Limb (tissue), 2 donors: ENCODE measurements at regions not wholly inside any gene's neighbourhood (a gene's known extent, or its start where the extent isn't known, plus 50 kb on each side); places are given as distances from the start of the nearest gene placed in this dataset.
"Not testable (repeated sequence)": the region's sequence is repeated elsewhere in the genome, so short reads cannot be mapped to it uniquely, and the experiment has no call there.

Experiments
- DNase-seq, 2 donors: peaks; one replicate each; pipeline ENCODE4 v3.0.0-alpha.2; 2016; ENCODE audit errors: extremely low spot score in 2 of 2

- no peak for DNase-seq
These were observed 609.4 kb upstream of the HS3ST5 start for GRCh38 chr6:114952229-114952628.

- no peak for DNase-seq
These were observed 602.6 kb upstream of the HS3ST5 start for GRCh38 chr6:114945392-114945791.

GRCh38 chr6:114941078-114941477 is 598.3 kb upstream of the HS3ST5 start:
- DNase-seq: no peak

GRCh38 chr6:114940181-114940580 is 597.4 kb upstream of the HS3ST5 start:
- DNase-seq: no peak

- DNase-seq: no peak
These were observed 596.8 kb upstream of the HS3ST5 start for GRCh38 chr6:114939630-114940029.

GRCh38 chr6:114936080-114936479 is 593.3 kb upstream of the HS3ST5 start:
- no peak for DNase-seq

GRCh38 chr6:114934079-114934478 is 591.3 kb upstream of the HS3ST5 start:
- DNase-seq: no peak

GRCh38 chr6:114928731-114929130 is 585.9 kb upstream of the HS3ST5 start:
- not testable (repeated sequence) for DNase-seq

- DNase-seq: no peak
These were observed 563.3 kb upstream of the HS3ST5 start for GRCh38 chr6:114906096-114906495.

- DNase-seq: no peak
These were observed 554.7 kb upstream of the HS3ST5 start for GRCh38 chr6:114897536-114897935.

GRCh38 chr6:114892211-114892610 is 549.4 kb upstream of the HS3ST5 start:
- no peak for DNase-seq

GRCh38 chr6:114888241-114888640 is 545.4 kb upstream of the HS3ST5 start:
- no peak for DNase-seq

- DNase-seq: no peak
These were observed 544.0 kb upstream of the HS3ST5 start for GRCh38 chr6:114886670-114887436.

- DNase-seq: no peak
These were observed 536.9 kb upstream of the HS3ST5 start for GRCh38 chr6:114879693-114880092.

GRCh38 chr6:114878091-114878490 is 535.3 kb upstream of the HS3ST5 start:
- DNase-seq: no peak

GRCh38 chr6:114874410-114874809 is 531.6 kb upstream of the HS3ST5 start:
- no peak for DNase-seq

GRCh38 chr6:114865506-114865905 is 522.7 kb upstream of the HS3ST5 start:
- not testable (repeated sequence) for DNase-seq

- DNase-seq: no peak
These were observed 520.8 kb upstream of the HS3ST5 start for GRCh38 chr6:114863610-114864009.

GRCh38 chr6:114862819-114863218 is 520.0 kb upstream of the HS3ST5 start:
- no peak for DNase-seq

- no peak for DNase-seq
These were observed 519.2 kb upstream of the HS3ST5 start for GRCh38 chr6:114862064-114862463.

- no peak for DNase-seq
These were observed 501.5 kb upstream of the HS3ST5 start for GRCh38 chr6:114844359-114844758.

GRCh38 chr6:114839019-114839418 is 496.2 kb upstream of the HS3ST5 start:
- no peak for DNase-seq

- DNase-seq: no peak
These were observed 490.4 kb upstream of the HS3ST5 start for GRCh38 chr6:114833211-114833610.

- DNase-seq: no peak
These were observed 487.7 kb upstream of the HS3ST5 start for GRCh38 chr6:114830515-114830914.
